OCI-LY3 (cell line): ENCODE measurements at regions not wholly inside any gene's neighbourhood (a gene's known extent, or its start where the extent isn't known, plus 50 kb on each side); places are given as distances from the start of the nearest gene placed in this dataset.

Source experiments
- H2AFZ ChIP-seq: fragments of 200-600, 300-600 bp; shearing (Covaris generic); 2 replicates; pipeline ENCODE4 v1.6.0; 2014; ENCODE audit warnings: antibody characterized with exemption, low read depth, low read length
- H3K27ac ChIP-seq: fragments of 200-600, 300-600 bp; sonication (generic); 2 replicates; pipeline ENCODE4 v1.5.1; 2014; ENCODE audit warnings: mild to moderate bottlenecking, low read length, moderate library complexity, mixed read lengths
- H3K27me3 ChIP-seq: fragments of 200-600, 300-600 bp; sonication (generic); 2 replicates; pipeline ENCODE4 v1.6.1; 2014; ENCODE audit warnings: low read depth, low read length, mixed read lengths
- H3K36me3 ChIP-seq: fragments of 200-600, 300-600 bp; sonication (generic); replicated peaks from 2 replicates; pipeline ENCODE3; 2014; ENCODE audit warnings: low read depth, low read length, mixed read lengths
- H3K4me1 ChIP-seq: fragments of 300-600, 200-600 bp; sonication (generic); 2 replicates; pipeline ENCODE4 v1.6.1; 2014; ENCODE audit warnings: low read length, mixed read lengths
- H3K4me2 ChIP-seq: fragments of 200-600, 300-600 bp; sonication (generic); 2 replicates; pipeline ENCODE4 v1.6.1; 2014; ENCODE audit warnings: low read length, mixed read lengths
- H3K4me3 ChIP-seq: fragments of 300-600, 200-600 bp; sonication (generic); 2 replicates; pipeline ENCODE4 v1.5.1; 2014; ENCODE audit warnings: antibody characterized with exemption, mild to moderate bottlenecking, low read length, moderate library complexity
- H3K79me2 ChIP-seq: fragments of 300-600, 200-600 bp; shearing (Covaris generic); 2 replicates; pipeline ENCODE4 v1.6.1; 2014; ENCODE audit warnings: mild to moderate bottlenecking, low read length, mixed read lengths
- H3K9ac ChIP-seq: fragments of 300-600, 200-600 bp; shearing (Covaris generic); 2 replicates; pipeline ENCODE4 v1.6.0; 2014; ENCODE audit warnings: mild to moderate bottlenecking, low read length, moderate library complexity
- H3K9me3 ChIP-seq: fragments of 200-600, 300-600 bp; shearing (Covaris generic); 2 replicates; pipeline ENCODE4 v1.6.1; 2014; ENCODE audit warnings: low read length, mixed read lengths; ENCODE audit not compliant: insufficient read depth
- H4K20me1 ChIP-seq: fragments of 200-600, 300-600 bp; sonication (generic); 2 replicates; pipeline ENCODE4 v1.6.1; 2016; ENCODE audit warnings: low read length, mixed read lengths; ENCODE audit not compliant: insufficient read depth
- CTCF ChIP-seq: fragments of 200-600, 300-600 bp; sonication (generic); IDR thresholded peaks from 2 replicates; pipeline ENCODE4 v1.5.1; 2014; ENCODE audit warnings: antibody characterized with exemption, low read length, low read depth
- EZH2phosphoT487 ChIP-seq: fragments of 200-600 bp; shearing (Covaris generic); IDR thresholded peaks from 2 replicates; pipeline ENCODE4 v1.6.1; 2018; ENCODE audit warnings: antibody characterized with exemption, mixed run types, low read depth

GRCh38 chr16:9595393-9595792 is 503.9 kb downstream of the HAPSTR1 start:
- Histone ChIP-seq H3K4me3 (no peak overlapping the region), H3K9me3 (no peaks in the 10 kb centered on the region), H3K4me1 (no peaks in the 10 kb centered on the region), H3K79me2 (no peaks in the 10 kb centered on the region), H3K36me3 (no peaks in the 10 kb centered on the region), H2AFZ (no peak overlapping the region), H3K4me2 (no peak overlapping the region), H3K27ac (no peak overlapping the region), H3K27me3 (peaks cover 11% of the 10 kb centered on the region), H4K20me1 (no peaks in the 10 kb centered on the region), H3K9ac (no peak overlapping the region)
- TF ChIP-seq CTCF (no peak), EZH2phosphoT487 (no peak)

GRCh38 chr16:9596788-9597187 is 505.3 kb downstream of the HAPSTR1 start:
- H3K4me1 ChIP-seq = no peaks in the 10 kb centered on the region
- peaks cover 11% of the 10 kb centered on the region for H3K27me3 ChIP-seq
- no peak for TF ChIP-seq EZH2phosphoT487
- no peak for TF ChIP-seq CTCF
- H2AFZ ChIP-seq = no peak overlapping the region
- no peaks in the 10 kb centered on the region for H3K9me3 ChIP-seq
- no peaks in the 10 kb centered on the region for H4K20me1 ChIP-seq
- H3K27ac ChIP-seq = no peak overlapping the region
- H3K79me2 ChIP-seq = no peaks in the 10 kb centered on the region
- no peak overlapping the region for H3K4me3 ChIP-seq
- no peak overlapping the region for H3K4me2 ChIP-seq
- H3K36me3 ChIP-seq = no peaks in the 10 kb centered on the region
- no peak overlapping the region for H3K9ac ChIP-seq

- Histone ChIP-seq H3K36me3 (no peaks in the 10 kb centered on the region), H3K27ac (no peak overlapping the region), H3K4me1 (no peaks in the 10 kb centered on the region), H3K4me3 (no peak overlapping the region), H3K27me3 (no peaks in the 10 kb centered on the region; the same call in none of the 2 replicates), H3K79me2 (no peaks in the 10 kb centered on the region), H3K4me2 (no peak overlapping the region), H3K9ac (no peak overlapping the region), H2AFZ (no peak overlapping the region), H3K9me3 (no peaks in the 10 kb centered on the region), H4K20me1 (no peaks in the 10 kb centered on the region)
- TF ChIP-seq EZH2phosphoT487 = no peak
- TF ChIP-seq CTCF = no peak
These were observed 506.7 kb downstream of the HAPSTR1 start for GRCh38 chr16:9597967-9598730.

- Histone ChIP-seq H3K9ac (no peak overlapping the region), H3K9me3 (no peaks in the 10 kb centered on the region), H3K27me3 (peaks cover 2% of the 10 kb centered on the region), H3K79me2 (no peaks in the 10 kb centered on the region), H2AFZ (no peak overlapping the region), H4K20me1 (no peaks in the 10 kb centered on the region), H3K4me2 (no peak overlapping the region), H3K4me1 (no peaks in the 10 kb centered on the region), H3K4me3 (no peak overlapping the region), H3K27ac (no peak overlapping the region), H3K36me3 (no peaks in the 10 kb centered on the region)
- no peak for TF ChIP-seq EZH2phosphoT487
- no peak for TF ChIP-seq CTCF
These were observed 507.3 kb downstream of the HAPSTR1 start for GRCh38 chr16:9598731-9599083.
